ENCODE measurements at regions not wholly inside any gene's neighbourhood (a gene's known extent, or its start where the extent isn't known, plus 50 kb on each side); places are given as distances from the start of the nearest gene placed in this dataset.

- H3K27me3 Mint-ChIP-seq (ENCODE audit: low read depth), result no peaks in the 10 kb centered on the region
- H3K27ac Mint-ChIP-seq, result no peak overlapping the region
- H3K4me3 Mint-ChIP-seq, result no peak overlapping the region
- DNase-seq (no peak), ATAC-seq (replicated peaks in 1 of 2) (no peak)
- no peaks in the 10 kb centered on the region for H3K4me1 Mint-ChIP-seq (ENCODE audit: low read depth)
- no peaks in the 10 kb centered on the region for H3K36me3 Mint-ChIP-seq (ENCODE audit: insufficient read depth in 2 of 2)
- H3K9me3 Mint-ChIP-seq, result no peaks in the 10 kb centered on the region
These were observed 132.6 kb downstream of the RPS24 start for GRCh38 chr10:78166261-78166660.

DNA sequence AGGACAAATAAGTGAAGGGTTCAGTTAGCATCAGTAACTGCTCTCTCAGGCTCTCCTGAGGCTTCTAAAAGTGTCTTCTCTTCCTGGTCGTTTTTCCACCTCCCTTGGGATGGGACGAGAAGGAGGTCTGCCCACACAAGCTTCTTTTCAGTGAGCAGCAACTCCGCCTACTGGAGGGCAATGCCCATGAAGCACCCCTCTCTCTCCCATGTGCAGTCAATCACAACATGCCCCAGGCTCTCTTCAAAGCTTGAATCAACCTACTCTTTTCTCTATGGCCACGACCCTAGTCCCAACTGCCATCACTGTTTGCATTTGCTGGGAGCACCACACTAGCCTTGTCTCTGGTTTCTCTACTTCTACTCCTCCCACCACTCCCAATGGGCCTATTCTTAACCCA, 135.6 kb downstream of the RPS24 start:
- DNase-seq (no peak), ATAC-seq (replicated peaks in 1 of 2) (no peak)
- Mint-ChIP-seq H3K4me3 (no peak overlapping the region), H3K4me1 (ENCODE audit: low read depth) (no peaks in the 10 kb centered on the region), H3K27ac (no peak overlapping the region), H3K27me3 (ENCODE audit: low read depth) (no peaks in the 10 kb centered on the region), H3K36me3 (ENCODE audit: insufficient read depth in 2 of 2) (no peaks in the 10 kb centered on the region), H3K9me3 (no peaks in the 10 kb centered on the region)

DNA sequence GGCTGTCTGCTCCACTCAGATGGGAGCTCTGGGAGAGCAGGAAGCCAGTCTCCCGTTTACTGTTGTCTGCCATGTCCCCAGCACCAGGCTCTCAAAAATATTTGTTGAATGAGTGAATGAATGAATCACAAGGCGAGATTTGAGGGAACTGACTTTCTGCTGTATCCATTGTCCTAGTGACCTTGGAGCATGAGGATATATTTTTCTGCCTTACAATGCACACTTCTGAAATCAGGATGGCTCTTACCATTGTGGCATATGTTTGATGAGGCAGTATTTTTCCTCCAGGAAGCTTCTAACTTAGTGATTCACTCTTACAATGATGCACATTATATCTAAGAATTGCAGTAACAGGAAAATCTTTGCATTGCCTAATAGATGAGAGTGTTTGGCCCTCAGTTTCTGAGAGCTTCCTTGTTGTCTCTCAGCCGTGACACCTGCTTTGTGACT, 136.4 kb downstream of the RPS24 start:
- Mint-ChIP-seq H3K4me1 (ENCODE audit: low read depth) (no peaks in the 10 kb centered on the region), H3K27ac (no peak overlapping the region), H3K9me3 (no peaks in the 10 kb centered on the region), H3K36me3 (ENCODE audit: insufficient read depth in 2 of 2) (no peaks in the 10 kb centered on the region), H3K4me3 (no peak overlapping the region), H3K27me3 (ENCODE audit: low read depth) (no peaks in the 10 kb centered on the region)
- ATAC-seq (replicated peaks in 1 of 2) (no peak), DNase-seq (no peak)

DNA sequence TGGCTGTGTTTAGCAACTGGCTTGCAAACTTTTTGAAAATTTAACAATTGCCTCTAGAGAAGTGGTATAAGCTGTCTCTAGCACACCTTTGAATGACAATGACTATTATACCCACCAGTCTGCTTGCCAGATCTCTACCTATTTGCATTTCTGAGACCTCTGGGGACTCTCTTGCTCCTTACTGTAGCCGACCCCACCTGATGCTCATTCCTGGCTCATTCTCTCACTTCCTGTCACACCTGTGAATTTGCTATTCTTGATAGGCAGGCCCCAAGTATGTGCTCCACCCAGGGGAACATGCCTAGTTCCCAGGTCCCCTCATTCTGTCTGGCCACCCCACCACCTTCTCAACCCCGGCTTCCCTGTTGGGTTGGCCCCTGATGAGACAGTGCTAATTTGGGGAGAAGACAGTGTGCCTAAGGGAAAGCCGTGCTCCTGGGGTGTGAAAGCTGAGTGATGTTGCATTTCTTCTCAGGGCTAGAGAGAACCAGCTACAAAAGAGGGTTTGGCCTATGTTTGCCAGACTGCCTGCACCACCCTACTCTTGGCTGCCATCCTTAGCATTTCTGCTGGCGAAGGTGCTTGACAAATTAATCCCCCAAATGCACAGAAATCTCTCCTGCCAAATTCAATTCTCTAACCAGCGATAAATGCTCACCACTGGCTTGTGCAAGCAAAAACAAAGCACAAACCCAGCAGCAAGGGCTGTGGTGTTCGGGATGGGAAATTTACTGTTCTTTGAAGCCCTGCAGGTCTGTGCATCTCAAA, 138.2 kb downstream of the RPS24 start:
- H3K27me3 Mint-ChIP-seq (ENCODE audit: low read depth), result no peaks in the 10 kb centered on the region
- no peak for DNase-seq
- ATAC-seq (replicated peaks in 1 of 2), result no peak
- H3K27ac Mint-ChIP-seq, result no peak overlapping the region
- H3K9me3 Mint-ChIP-seq, result no peaks in the 10 kb centered on the region
- H3K4me3 Mint-ChIP-seq, result no peak overlapping the region
- no peaks in the 10 kb centered on the region for H3K4me1 Mint-ChIP-seq (ENCODE audit: low read depth)
- H3K36me3 Mint-ChIP-seq (ENCODE audit: insufficient read depth in 2 of 2), result no peaks in the 10 kb centered on the region

GRCh38 chr10:78173360-78174015, 139.8 kb downstream of the RPS24 start:
- no peak overlapping the region for H3K27ac Mint-ChIP-seq

DNA sequence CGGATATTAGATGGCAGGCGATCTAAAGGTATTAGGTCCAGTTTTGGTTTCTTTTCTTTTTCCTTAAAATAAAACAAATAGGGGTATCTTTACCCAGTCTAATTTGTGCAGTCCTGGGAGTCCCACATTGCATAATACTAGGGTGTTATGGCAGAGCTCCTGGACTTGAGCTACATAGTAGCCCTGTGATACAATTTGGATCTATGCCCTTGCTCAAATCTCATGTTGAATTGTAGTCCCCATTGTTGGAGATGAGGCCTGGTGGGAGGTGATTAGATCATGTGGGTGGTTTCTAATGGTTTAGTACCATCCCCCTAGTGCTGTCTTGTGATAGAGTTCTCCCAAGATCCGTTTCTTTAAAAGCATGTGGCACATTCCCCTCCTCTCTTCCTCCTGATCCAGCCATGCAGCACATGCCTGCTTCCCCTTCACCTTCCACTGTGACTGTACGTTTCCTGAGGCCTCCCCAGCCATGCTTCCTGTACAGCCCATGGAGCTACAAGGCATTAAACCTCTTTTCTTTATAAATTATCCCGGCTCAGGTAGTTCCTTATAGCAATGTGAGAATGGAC, 141.9 kb downstream of the RPS24 start:
- no peaks in the 10 kb centered on the region for H3K9me3 Mint-ChIP-seq
- ATAC-seq (replicated peaks in 1 of 2), result no peak
- no peak overlapping the region for H3K4me3 Mint-ChIP-seq

More at GRCh38 chr10:78173360-78174015, 139.8 kb downstream of the RPS24 start:
- Mint-ChIP-seq H3K4me3 (no peak overlapping the region), H3K9me3 (no peaks in the 10 kb centered on the region), H3K27me3 (ENCODE audit: low read depth) (no peaks in the 10 kb centered on the region), H3K36me3 (ENCODE audit: insufficient read depth in 2 of 2) (no peaks in the 10 kb centered on the region), H3K4me1 (ENCODE audit: low read depth) (no peaks in the 10 kb centered on the region)
- DNase-seq (no peak), ATAC-seq (replicated peaks in 1 of 2) (no peak)

DNA sequence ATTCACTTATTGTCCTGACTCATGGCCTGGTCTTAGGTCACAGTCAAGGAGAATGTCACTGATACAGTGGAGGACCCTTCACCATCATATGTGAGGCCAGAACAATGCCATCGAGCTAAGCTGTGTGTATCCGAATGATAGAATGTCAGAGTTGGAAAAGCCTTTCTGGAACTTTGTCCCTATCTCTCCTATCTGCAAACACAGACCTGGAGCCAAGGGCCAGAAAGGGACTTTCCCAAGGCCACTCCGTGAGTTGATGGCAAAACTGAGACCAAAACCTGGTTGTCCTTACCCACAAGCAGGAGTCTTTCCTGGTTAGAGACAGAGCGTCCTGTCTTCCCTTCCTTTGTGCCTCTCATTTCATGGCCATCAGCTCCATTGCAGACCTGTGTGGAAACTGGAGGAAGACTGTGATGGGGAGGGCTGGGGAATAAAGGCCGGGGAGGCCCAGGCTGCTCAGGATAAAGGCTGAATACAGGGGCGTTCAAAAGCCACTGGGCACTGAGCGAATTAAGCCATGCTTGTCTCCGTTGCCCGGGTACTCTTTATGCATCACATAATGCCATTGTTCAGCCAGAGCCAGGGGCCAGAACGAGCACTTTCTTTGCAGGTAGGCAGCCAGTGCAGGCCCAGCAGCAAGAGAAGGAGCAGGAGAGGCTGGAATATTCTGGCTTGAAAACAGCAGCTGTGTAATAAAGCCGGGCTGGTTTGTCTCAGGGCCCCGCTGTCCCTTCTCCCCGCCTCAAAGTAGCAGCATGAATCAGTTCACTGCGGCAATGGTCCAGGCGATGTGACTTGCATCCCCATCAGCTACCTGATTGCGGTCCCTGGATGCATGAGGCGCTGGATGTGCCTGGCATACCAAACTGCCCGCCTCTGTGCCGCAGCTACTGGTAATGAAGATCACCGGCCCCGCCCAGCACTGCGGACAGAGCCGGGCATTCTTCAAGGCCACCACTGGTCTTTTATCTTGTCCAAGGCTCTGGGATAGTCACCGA, 143.0 kb downstream of the RPS24 start:
- no peak overlapping the region for H3K4me3 Mint-ChIP-seq
- H3K27me3 Mint-ChIP-seq (ENCODE audit: low read depth), result no peaks in the 10 kb centered on the region
- H3K27ac Mint-ChIP-seq, result no peak overlapping the region
- DNase-seq, result no peak
- H3K9me3 Mint-ChIP-seq, result no peaks in the 10 kb centered on the region
- H3K4me1 Mint-ChIP-seq (ENCODE audit: low read depth), result no peaks in the 10 kb centered on the region
- ATAC-seq (replicated peaks in 1 of 2), result no peak
- H3K36me3 Mint-ChIP-seq (ENCODE audit: insufficient read depth in 2 of 2), result no peaks in the 10 kb centered on the region

More for the DNA sequence above, 141.9 kb downstream of the RPS24 start:
- Mint-ChIP-seq H3K27ac (no peak overlapping the region), H3K4me1 (ENCODE audit: low read depth) (no peaks in the 10 kb centered on the region), H3K27me3 (ENCODE audit: low read depth) (no peaks in the 10 kb centered on the region), H3K36me3 (ENCODE audit: insufficient read depth in 2 of 2) (no peaks in the 10 kb centered on the region)
- DNase-seq, result no peak

DNA sequence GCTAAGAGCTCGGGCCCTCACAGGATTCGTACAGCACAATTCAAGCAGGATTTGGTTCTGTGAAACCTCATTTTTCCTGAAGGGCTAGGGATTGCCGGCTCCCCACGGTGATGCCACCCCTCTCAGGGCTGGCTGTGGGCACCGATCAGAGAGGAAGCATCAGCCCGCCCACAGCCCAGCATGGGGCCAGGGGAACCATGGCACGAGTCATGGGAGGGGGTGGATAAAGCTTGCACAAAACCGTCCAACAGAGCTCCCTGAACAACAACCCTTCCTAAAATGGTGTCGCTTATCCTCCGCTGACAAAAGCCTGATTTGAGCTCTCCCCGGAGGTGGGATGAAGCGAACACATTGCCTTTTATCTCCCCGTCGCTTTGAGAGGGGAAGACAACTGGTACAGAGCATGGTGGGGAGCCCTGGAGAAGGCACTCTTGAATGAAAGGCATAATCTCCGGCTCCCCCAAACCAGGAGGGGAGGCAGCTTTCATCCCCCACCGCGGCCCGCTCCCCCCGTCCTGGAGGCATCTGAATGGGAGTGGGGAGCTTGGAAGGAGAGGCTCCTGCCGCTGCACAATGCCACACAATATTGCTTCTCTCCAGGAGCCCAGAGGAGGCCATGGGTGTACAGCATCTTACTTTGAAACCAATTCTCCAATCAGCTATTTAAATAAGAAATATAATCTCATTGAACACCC, 144.0 kb downstream of the RPS24 start:
- Mint-ChIP-seq H3K9me3 (no peaks in the 10 kb centered on the region), H3K27me3 (ENCODE audit: low read depth) (no peaks in the 10 kb centered on the region), H3K4me1 (ENCODE audit: low read depth) (no peaks in the 10 kb centered on the region), H3K36me3 (ENCODE audit: insufficient read depth in 2 of 2) (no peaks in the 10 kb centered on the region), H3K4me3 (no peak overlapping the region), H3K27ac (no peak overlapping the region)
- DNase-seq, result no peak
- ATAC-seq (replicated peaks in 1 of 2), result no peak

- DNase-seq (no peak), ATAC-seq (replicated peaks in 1 of 2) (no peak)
- H3K4me3 Mint-ChIP-seq, result no peak overlapping the region
- no peaks in the 10 kb centered on the region for H3K9me3 Mint-ChIP-seq
- no peaks in the 10 kb centered on the region for H3K27me3 Mint-ChIP-seq (ENCODE audit: low read depth)
- H3K27ac Mint-ChIP-seq, result no peak overlapping the region
- H3K4me1 Mint-ChIP-seq (ENCODE audit: low read depth), result no peaks in the 10 kb centered on the region
- no peaks in the 10 kb centered on the region for H3K36me3 Mint-ChIP-seq (ENCODE audit: insufficient read depth in 2 of 2)
These were observed 144.7 kb downstream of the RPS24 start for GRCh38 chr10:78178397-78178796.

DNA sequence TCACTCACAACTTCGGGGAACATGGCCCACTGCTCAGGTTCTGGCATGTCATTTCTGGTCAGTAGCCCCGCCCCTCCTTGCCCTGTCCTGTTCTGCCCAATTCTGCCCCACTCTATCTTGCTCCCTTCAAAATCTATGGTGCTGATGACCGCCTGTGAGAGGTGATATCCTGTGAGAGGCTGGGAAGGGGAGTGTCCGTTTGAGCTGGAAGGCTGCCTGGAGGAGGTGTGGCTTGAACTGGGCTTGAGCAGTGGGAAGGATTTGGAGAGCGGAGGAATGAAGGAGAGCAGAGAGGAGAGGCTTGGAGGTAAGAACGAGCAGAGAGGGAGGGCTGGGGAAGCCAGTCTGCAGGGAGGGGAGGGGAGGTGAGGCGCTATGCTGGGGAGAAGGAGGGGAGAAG, 145.3 kb downstream of the RPS24 start:
- no peak for DNase-seq
- Mint-ChIP-seq H3K4me1 (ENCODE audit: low read depth) (no peaks in the 10 kb centered on the region), H3K27me3 (ENCODE audit: low read depth) (no peaks in the 10 kb centered on the region), H3K27ac (no peak overlapping the region), H3K9me3 (no peaks in the 10 kb centered on the region), H3K36me3 (ENCODE audit: insufficient read depth in 2 of 2) (no peaks in the 10 kb centered on the region), H3K4me3 (no peak overlapping the region)
- no peak for ATAC-seq (replicated peaks in 1 of 2)

DNA sequence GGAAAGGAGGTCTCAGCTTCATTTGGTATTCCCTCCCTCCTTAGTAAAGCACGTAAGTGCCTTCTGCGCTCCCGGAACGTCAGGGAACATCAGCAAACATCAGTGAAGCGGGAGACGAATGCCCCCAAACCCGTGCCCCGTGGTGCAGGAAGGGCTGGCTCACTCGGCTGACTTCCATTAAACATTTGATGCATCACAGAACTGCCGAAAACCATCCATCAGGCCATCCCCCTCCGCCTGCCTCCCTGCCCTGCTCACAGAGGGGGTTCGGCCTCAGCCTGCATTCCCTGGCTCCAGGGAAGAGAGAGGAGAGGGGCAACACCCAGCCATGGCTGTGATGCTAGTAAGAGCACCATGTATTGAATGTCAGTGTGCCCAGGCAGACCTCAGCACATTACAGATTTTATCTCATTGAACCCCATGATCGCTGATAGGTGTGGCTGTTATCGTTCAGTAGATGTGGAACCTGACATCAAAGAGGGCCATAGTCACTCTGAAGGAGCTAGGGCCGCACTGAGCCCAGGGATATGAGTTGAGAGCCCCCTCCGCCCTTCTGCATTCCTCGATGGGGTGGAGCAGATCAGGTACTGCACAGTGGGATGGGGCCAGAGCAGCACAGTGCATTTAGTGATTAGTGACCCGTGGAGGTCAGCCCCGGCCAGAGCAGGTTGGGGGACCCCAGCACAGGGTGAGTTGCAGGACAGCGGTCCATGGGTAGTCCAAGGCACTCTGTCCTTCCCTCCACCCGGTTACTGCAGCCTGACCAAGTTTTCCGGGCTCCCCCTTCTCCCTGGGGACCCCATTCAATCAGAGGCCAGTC, 146.4 kb downstream of the RPS24 start:
- no peak for ATAC-seq (replicated peaks in 1 of 2)
- no peak overlapping the region for H3K4me3 Mint-ChIP-seq
- H3K27me3 Mint-ChIP-seq (ENCODE audit: low read depth), result no peaks in the 10 kb centered on the region
- no peak overlapping the region for H3K27ac Mint-ChIP-seq
- H3K4me1 Mint-ChIP-seq (ENCODE audit: low read depth), result no peaks in the 10 kb centered on the region
- H3K9me3 Mint-ChIP-seq, result no peaks in the 10 kb centered on the region
- H3K36me3 Mint-ChIP-seq (ENCODE audit: insufficient read depth in 2 of 2), result no peaks in the 10 kb centered on the region
- DNase-seq, result no peak

Data from activated T-cell treated with anti-CD3 and anti-CD28 coated beads, Interleukin-2, amount 50 U/mL, for 72 hours (primary cell).